H7 (cell line): ENCODE measurements at regions not wholly inside any gene's neighbourhood (a gene's known extent, or its start where the extent isn't known, plus 50 kb on each side); places are given as distances from the start of the nearest gene placed in this dataset.

Experiments used
- DNase-seq: peaks from one replicate; pipeline ENCODE4 v3.0.0; 2012
- H3K27me3 ChIP-seq: 2 replicates; pipeline ENCODE4 v1.6.0; 2011; ENCODE audit warnings: mild to moderate bottlenecking, low read length; ENCODE audit not compliant: control insufficient read depth, insufficient read depth
- H3K36me3 ChIP-seq: replicated peaks from 2 replicates; pipeline ENCODE4 v1.5.1; 2011; ENCODE audit warnings: low read length; ENCODE audit not compliant: control insufficient read depth, insufficient read depth
- H3K4me3 ChIP-seq: 2 replicates; pipeline ENCODE4 v1.5.1; 2011; ENCODE audit warnings: low read depth, mild to moderate bottlenecking, control low read depth, low read length, moderate library complexity; ENCODE audit not compliant: insufficient read depth

DNA sequence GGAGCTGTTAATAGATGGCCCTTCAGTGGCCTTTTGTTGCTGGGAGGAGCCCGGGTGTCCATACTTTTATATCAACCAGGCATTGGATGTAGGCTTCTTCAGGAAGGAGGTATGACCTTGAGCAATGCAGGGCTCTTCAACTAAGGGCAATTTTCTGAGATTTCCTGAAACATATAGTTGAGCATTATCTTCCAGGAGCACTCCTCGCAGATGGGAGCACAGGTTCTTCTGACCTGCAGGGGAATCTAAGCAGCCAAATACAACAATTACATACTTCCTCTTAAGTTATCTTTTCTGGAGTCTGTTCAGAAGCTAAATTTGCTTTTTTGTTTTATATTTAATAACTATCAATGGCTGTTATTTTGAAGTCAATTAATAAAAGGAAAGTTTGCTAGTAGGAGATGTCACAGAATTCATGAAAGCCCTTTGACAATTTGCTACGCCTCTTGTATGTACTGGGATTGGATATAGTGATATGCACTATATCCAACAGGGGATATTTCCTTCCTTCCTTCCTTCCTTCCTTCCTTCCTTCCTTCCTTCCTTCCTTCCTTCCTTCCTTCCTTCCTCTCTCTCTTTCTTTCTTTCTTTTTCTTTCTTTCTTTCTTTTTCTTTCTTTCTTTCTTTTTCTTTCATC lies 422.6 kb upstream of the NEGR1 start:
- Histone ChIP-seq H3K36me3 (no peaks in the 10 kb centered on the region), H3K27me3 (no peaks in the 10 kb centered on the region), H3K4me3 (no peak overlapping the region)
- no peak for DNase-seq

DNA sequence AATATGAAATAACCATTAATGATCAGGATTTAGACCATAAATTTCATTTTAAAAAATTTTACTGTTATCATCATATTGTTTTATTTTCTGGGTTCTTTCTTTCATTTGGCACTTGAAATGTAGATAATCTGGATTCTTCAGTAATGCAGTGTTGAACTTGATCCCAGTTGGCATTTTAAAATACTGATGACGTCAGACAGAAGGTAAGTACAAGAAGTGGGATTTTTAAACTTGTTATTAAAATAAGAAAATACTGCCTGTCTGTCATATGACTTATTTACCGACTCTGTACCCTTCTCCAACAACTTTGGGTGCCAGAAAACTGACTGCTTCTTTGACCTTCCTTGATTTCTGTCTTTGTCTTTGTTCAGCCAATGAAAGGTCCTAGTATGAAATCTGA lies 415.1 kb upstream of the NEGR1 start:
- DNase-seq: no peak
- no peaks in the 10 kb centered on the region for H3K27me3 ChIP-seq
- no peaks in the 10 kb centered on the region for H3K36me3 ChIP-seq
- H3K4me3 ChIP-seq: no peak overlapping the region

DNA sequence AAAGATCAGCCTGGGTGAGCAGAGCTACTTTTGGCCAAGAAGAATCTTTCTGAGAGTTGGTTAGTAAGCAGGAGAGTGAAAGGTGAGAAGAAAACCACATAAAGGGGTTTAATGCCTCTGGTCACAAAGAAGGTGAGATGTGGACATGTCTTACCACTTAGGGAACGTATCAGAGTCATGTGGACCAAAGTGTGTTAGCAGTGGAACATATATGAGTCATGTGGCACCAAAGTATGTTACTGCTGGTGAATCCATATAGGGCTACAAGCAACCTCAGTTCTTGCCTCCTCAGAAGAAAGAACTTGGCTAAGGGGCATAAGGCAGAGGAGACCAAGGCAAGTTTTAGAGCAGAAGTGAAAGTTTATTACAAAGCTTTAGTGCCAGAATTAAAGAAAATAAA lies 411.6 kb upstream of the NEGR1 start:
- Histone ChIP-seq H3K27me3 (no peaks in the 10 kb centered on the region), H3K4me3 (no peak overlapping the region), H3K36me3 (no peaks in the 10 kb centered on the region)
- DNase-seq: no peak

DNA sequence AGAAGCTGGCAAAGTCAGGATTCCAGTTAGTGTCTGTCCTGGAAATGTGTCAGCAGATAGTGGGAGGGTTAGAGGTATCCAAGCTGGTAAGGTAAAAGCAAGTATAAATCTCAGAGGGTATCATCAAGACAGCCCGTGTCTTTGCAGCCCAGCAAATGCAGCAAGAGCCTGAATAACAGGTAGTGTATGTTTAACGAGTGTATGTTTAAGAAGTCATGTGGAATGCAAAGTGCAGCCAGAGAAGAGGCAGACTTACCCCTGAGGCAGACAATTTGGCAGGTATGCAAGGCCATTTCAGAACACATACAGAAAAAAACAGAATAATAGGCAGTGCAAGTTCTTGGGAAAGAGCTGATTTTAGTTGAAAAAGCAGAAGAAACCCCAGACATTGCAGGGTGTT lies 411.0 kb upstream of the NEGR1 start:
- Histone ChIP-seq H3K27me3 (no peaks in the 10 kb centered on the region), H3K36me3 (no peaks in the 10 kb centered on the region), H3K4me3 (no peak overlapping the region)
- DNase-seq: no peak

DNA sequence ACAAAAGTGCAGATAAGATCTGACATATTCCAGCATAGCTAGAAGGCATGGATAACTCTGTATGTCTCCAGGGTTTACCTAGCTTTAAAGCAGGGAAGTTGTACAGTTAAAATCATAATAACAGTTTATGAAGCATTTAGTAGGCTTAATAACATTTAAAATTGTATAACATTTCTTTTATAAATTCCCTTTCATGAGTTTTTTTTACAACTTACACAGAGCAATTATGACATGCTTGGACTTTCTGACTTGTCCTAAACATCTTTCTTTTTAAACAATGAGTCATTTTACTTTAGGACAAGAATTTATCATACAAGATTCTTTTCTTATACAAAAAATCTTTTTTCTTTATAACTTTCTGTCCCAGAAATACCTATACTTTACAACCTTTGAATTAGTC lies 408.5 kb upstream of the NEGR1 start:
- no peak for DNase-seq
- Histone ChIP-seq H3K4me3 (no peak overlapping the region), H3K36me3 (no peaks in the 10 kb centered on the region), H3K27me3 (no peaks in the 10 kb centered on the region)

DNA sequence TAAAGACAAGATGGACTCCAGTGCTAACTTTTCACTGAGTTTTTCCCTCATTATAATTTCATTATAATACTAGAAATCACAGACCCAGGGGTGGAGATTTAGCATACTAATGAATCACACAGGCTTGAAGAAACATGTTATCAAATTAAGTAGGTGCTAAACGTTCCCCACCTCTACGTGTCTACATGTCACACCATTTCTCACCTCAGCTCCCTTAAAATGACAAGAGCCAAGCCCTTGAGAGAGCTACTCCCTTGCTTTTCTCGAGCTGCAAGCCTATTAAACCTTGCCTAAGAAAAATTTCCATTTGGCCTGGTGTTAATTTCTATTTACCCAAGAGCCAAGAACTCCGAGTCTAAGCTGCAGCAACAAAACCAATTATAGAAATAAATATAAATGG lies 396.3 kb upstream of the NEGR1 start:
- Histone ChIP-seq H3K36me3 (no peaks in the 10 kb centered on the region), H3K27me3 (no peaks in the 10 kb centered on the region), H3K4me3 (no peak overlapping the region)
- no peak for DNase-seq

DNA sequence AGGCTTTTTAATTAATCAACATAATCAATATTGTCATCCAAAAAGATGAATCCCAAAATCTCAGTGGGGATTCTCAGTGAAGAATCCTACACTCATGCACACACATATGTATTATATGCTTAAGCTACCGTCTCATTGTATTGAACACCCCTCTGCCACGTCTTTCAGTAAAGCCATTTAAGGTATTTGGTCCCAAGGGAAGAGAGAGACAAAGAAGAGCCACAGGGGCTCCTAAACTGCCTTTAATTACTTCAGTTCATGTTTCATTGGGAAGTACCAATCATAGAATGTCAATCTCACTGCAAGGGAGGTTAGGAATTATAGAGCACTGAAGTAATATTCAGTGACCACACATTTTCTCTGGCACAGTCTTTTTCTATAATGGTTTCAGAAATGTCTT lies 388.6 kb upstream of the NEGR1 start:
- H3K4me3 ChIP-seq: no peak overlapping the region
- no peaks in the 10 kb centered on the region for H3K27me3 ChIP-seq
- H3K36me3 ChIP-seq: no peaks in the 10 kb centered on the region
- DNase-seq: no peak

DNA sequence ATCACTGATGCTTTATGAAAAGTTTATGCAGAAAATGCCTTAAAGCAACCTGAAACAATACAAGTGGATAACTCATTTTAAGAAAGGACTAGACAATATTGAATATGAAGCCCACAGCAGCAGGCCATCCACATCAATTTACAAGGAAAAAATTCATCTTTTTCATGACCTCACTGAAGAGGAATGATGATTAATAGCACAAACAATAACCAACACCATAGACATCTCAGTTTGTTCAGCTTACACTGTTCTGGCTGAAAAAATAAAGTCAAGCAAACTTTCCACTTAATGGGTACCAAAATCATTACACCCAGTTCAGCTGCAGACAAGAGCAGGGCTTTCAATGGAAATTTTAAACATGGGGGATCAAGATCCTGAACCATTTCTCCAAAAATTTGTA lies 380.6 kb upstream of the NEGR1 start:
- no peak overlapping the region for H3K4me3 ChIP-seq
- no peaks in the 10 kb centered on the region for H3K36me3 ChIP-seq
- H3K27me3 ChIP-seq: no peaks in the 10 kb centered on the region
- no peak for DNase-seq

DNA sequence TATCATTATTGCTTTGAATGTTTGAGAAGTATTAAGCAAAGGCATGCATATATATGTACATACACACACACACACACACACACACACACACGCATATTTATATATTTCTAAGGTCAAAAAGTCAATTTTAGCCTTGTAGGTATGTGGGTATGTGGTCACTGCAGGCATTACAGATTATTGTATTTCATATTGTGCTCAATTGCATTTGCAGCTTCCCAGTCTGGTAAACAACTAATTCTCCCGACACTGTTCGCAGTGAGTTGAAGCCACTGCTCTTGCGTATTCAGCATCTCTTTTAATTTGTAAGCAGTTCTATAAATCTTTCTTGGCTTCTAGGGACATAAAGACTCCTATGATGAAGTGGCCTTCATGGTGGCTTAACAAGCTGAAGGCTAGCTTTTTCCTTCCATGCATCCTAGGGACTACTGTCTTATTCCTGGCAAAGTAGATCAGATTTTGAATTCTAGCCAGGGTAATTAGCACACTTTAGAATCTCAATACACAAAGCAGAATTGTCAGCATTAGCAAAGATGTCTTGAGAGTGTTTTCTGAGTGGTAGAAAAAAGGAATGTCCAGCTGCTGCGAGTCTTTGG lies 368.6 kb upstream of the NEGR1 start:
- no peak for DNase-seq
- no peaks in the 10 kb centered on the region for H3K36me3 ChIP-seq
- no peaks in the 10 kb centered on the region; the same call in 1 of the 2 replicates for H3K27me3 ChIP-seq
- H3K4me3 ChIP-seq: no peak overlapping the region

DNA sequence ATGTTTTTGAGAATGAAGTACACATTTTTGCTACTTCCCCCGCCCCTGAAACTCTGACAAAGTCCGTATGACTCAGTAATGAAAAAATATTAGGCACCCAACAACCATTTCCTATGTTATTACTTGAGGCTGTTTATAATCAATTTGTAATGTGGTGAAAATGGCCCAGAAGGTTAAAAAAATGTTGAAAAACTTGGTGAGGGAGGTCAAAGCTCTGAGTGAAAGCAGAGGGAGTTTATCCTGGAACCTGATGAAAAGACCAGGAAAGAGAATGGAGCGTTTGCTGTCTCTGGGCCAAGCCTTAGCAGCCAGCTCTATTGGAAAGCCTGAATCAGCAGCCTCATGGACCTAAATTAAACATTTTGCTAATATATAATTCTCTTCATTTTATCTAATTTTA lies 367.7 kb upstream of the NEGR1 start:
- Histone ChIP-seq H3K4me3 (no peak overlapping the region), H3K27me3 (no peaks in the 10 kb centered on the region; the same call in 1 of the 2 replicates), H3K36me3 (no peaks in the 10 kb centered on the region)
- no peak for DNase-seq

DNA sequence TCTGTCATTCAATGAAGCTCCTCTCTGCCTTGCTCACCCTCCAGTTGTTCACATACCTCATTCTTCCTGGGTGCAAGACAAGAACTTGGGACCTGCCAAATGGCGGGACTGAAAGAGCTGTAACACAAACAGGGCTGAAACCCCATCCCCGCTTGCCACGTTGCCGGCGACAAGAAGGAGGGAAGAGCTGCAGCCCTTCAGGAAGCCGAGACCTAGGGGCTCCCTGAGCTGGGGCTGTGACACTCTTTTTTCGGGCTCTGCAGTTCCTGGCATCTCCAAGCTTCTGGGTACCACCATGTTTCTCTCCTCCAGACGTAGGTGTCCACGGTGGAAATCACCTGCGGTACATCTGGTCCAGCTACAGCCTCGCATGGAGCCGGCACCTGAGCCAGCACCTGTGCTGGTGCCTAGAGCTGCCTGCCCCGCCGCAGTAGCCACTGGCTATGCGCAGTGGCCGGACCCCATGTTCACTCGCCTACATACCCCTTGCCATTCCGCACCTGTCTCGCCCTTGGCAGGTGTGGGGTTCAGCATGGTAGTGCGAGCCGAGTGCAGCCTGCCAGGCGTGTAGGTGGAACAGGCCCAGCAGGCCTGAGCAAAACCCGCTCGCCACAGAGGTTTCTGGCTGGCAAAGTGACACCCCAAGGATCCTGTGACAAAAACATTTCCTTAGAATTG lies 367.0 kb upstream of the NEGR1 start:
- Histone ChIP-seq H3K27me3 (no peaks in the 10 kb centered on the region; the same call in 1 of the 2 replicates), H3K36me3 (no peaks in the 10 kb centered on the region)
- DNase-seq: no peak

DNA sequence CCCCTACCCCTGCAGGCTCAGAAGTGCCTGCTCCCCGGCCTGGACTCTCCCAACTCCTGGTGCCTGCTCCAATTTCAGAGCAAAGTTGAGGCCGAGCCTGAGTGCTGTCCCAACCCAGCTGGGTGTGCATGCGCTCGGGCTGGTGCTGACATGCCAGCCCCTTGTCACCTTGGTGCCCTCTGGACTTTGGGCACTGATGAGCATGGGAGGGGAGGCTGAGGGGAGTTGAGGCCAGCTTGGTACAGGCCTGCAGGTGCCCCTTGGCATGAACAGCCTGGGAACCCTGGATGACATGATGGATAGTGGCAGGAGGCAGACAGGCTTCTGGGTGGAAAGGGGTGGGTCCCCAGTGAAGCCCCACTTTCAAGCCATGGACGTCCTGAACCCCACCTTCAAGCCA lies 366.1 kb upstream of the NEGR1 start:
- DNase-seq: no peak
- Histone ChIP-seq H3K4me3 (no peak overlapping the region), H3K36me3 (no peaks in the 10 kb centered on the region), H3K27me3 (no peaks in the 10 kb centered on the region; the same call in 1 of the 2 replicates)

More for the DNA sequence above, 367.0 kb upstream of the NEGR1 start:
- no peak overlapping the region for H3K4me3 ChIP-seq

DNA sequence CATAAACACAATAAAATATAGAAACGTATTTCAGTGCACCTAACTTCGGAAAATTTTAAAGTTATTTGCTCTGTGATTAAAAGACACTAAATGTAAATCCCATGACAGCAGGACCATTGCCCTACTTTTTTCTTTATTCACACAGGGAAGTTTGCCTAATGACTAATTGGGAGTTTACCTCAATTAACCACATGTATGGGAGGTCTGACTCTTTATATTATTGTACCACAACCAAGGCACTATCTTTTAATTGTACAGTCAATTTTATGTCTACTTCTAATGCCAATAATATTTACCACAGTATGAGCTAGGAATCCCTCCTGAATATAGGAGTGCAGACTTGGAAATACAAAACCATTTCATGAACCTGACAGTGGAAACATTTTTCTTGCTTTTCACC lies 360.8 kb upstream of the NEGR1 start:
- Histone ChIP-seq H3K4me3 (no peak overlapping the region), H3K27me3 (no peaks in the 10 kb centered on the region), H3K36me3 (no peaks in the 10 kb centered on the region)
- DNase-seq: no peak

DNA sequence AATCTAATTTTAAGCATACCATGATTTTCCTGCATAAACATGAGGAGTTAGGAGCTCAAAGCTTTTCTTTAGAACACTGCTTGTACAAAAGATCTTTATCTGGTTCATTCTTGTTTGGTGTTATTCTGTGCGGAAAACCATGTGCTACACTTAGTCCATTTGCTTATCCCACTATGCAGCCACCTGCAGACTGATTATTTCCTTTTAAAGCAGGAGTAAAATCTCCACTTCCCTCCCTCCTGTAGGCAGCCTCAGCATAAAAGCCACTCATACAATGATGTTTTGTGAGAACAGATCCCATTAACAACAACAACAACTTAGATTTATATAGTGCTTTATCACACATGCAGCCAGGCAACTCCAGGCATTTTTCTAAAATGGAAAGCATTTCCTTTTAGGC lies 355.3 kb upstream of the NEGR1 start:
- no peak overlapping the region for H3K4me3 ChIP-seq

DNA sequence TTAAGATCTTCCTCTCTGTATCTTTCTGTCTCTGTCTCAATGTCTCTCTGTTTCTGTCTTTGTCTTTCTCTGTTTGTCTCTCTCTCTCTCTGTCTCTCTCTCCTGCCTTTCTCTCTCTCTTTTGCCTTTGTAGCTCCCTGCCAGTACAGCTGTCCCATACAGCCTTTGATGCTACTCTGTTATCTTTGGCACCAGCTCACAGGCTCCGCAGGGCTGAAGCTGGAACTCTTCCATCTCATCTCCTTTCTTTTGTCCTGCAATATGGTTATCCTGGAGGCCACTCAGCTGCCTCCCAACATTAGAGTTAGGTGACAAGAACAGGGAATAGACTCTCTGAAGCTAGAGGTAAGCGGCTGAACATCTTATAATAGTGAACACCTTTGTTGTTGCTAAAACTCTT lies 354.3 kb upstream of the NEGR1 start:
- H3K36me3 ChIP-seq: no peaks in the 10 kb centered on the region
- no peak for DNase-seq

More for the DNA sequence above, 355.3 kb upstream of the NEGR1 start:
- Histone ChIP-seq H3K27me3 (no peaks in the 10 kb centered on the region), H3K36me3 (no peaks in the 10 kb centered on the region)
- no peak for DNase-seq

More for the DNA sequence above, 354.3 kb upstream of the NEGR1 start:
- Histone ChIP-seq H3K4me3 (no peak overlapping the region), H3K27me3 (no peaks in the 10 kb centered on the region)
